ENCODE measurements at regions not wholly inside any gene's neighbourhood (a gene's known extent, or its start where the extent isn't known, plus 50 kb on each side); places are given as distances from the start of the nearest gene placed in this dataset.
"Not testable (repeated sequence)": the region's sequence is repeated elsewhere in the genome, so short reads cannot be mapped to it uniquely, and the experiment has no call there.

- H3K9me3 ChIP-seq = peaks cover 0 to 19% (median 9%) of the 10 kb centered on the region in 3 donors
- intact Hi-C loops (cut with DNase I; ENCODE audit: low total_unique reads) = no loop called here
- no peak for TF ChIP-seq CTCF (IDR thresholded peaks at IDR 0.05)
These were observed 139.2 kb downstream of the ASMT start for GRCh38 chrX:1754077-1754476.

GRCh38 chrX:1763294-1763693, 148.4 kb downstream of the ASMT start:
- intact Hi-C loops (cut with DNase I; ENCODE audit: low total_unique reads) = no loop called here
- no peak overlapping the region for H3K4me3 ChIP-seq
- no peak for TF ChIP-seq CTCF (IDR thresholded peaks at IDR 0.05)
- no peak for DNase-seq
- peaks cover 0 to 13% (median 0%) of the 10 kb centered on the region in 3 donors for H3K9me3 ChIP-seq
- no peaks in the 10 kb centered on the region for H3K27me3 ChIP-seq
- no peak overlapping the region for H3K27ac ChIP-seq
- no peaks in the 10 kb centered on the region for H3K36me3 ChIP-seq
- no peaks in the 10 kb centered on the region for H3K4me1 ChIP-seq

More at GRCh38 chrX:1754077-1754476, 139.2 kb downstream of the ASMT start:
- Histone ChIP-seq H3K4me3 (no peak overlapping the region), H3K36me3 (no peaks in the 10 kb centered on the region), H3K27ac (no peak overlapping the region), H3K27me3 (no peaks in the 10 kb centered on the region), H3K4me1 (no peaks in the 10 kb centered on the region)
- no peak for DNase-seq

- H3K36me3 ChIP-seq; intact Hi-C loops (cut with DNase I; ENCODE audit: low total_unique reads); H3K4me1 ChIP-seq; H3K9me3 ChIP-seq; H3K27me3 ChIP-seq; H3K4me3 ChIP-seq; DNase-seq; H3K27ac ChIP-seq: not testable (repeated sequence)
These were observed 150.1 kb downstream of the ASMT start for GRCh38 chrX:1764883-1765364.

- H3K4me1 ChIP-seq = no peaks in the 10 kb centered on the region
- no peaks in the 10 kb centered on the region for H3K36me3 ChIP-seq
- no peak overlapping the region for H3K4me3 ChIP-seq
- intact Hi-C loops (cut with DNase I; ENCODE audit: low total_unique reads) = no loop called here
- H3K9me3 ChIP-seq = peaks cover 0 to 3% (median 0%) of the 10 kb centered on the region in 3 donors
- H3K27ac ChIP-seq = no peak overlapping the region
- no peaks in the 10 kb centered on the region for H3K27me3 ChIP-seq
- TF ChIP-seq CTCF (IDR thresholded peaks at IDR 0.05) = no peak
- DNase-seq = no peak
These were observed 152.2 kb downstream of the ASMT start for GRCh38 chrX:1767026-1767425.

GRCh38 chrX:1778817-1779216, 164.0 kb downstream of the ASMT start:
- no peaks in the 10 kb centered on the region for H3K4me1 ChIP-seq
- no peak for TF ChIP-seq CTCF (IDR thresholded peaks at IDR 0.05)
- H3K27ac ChIP-seq = no peak overlapping the region
- no peaks in the 10 kb centered on the region for H3K9me3 ChIP-seq
- DNase-seq = no peak
- H3K4me3 ChIP-seq = no peak overlapping the region
- no peaks in the 10 kb centered on the region for H3K36me3 ChIP-seq
- intact Hi-C loops (cut with DNase I; ENCODE audit: low total_unique reads) = no loop called here
- no peaks in the 10 kb centered on the region for H3K27me3 ChIP-seq

- Histone ChIP-seq H3K27me3 (no peaks in the 10 kb centered on the region), H3K36me3 (no peaks in the 10 kb centered on the region), H3K4me1 (no peaks in the 10 kb centered on the region), H3K9me3 (peaks cover 0 to under 1% (median 0%) of the 10 kb centered on the region in 3 donors), H3K4me3 (no peak overlapping the region), H3K27ac (no peak overlapping the region)
- intact Hi-C loops (cut with DNase I; ENCODE audit: low total_unique reads) = no loop called here
- no peak for DNase-seq
- no peak for TF ChIP-seq CTCF (IDR thresholded peaks at IDR 0.05)
These were observed 164.8 kb downstream of the ASMT start for GRCh38 chrX:1779626-1780025.
